H9 (cell line): ENCODE measurements at regions not wholly inside any gene's neighbourhood (a gene's known extent, or its start where the extent isn't known, plus 50 kb on each side); places are given as distances from the start of the nearest gene placed in this dataset.

ENCODE experiments used
- DNase-seq: peaks from one replicate; pipeline ENCODE4 v3.0.0-alpha.2; 2017
- H2AFZ ChIP-seq: one replicate; pipeline ENCODE4 v1.6.1; 2013; ENCODE audit warnings: mild to moderate bottlenecking, low read length, control low read depth, moderate library complexity
- H2AK5ac ChIP-seq: 2 replicates; pipeline ENCODE4 v1.6.1; 2013; ENCODE audit warnings: low read length, control low read depth, mixed read lengths; ENCODE audit not compliant: insufficient read length
- H2BK120ac ChIP-seq: one replicate; pipeline ENCODE4 v1.6.1; 2013; ENCODE audit warnings: low read depth, mild to moderate bottlenecking, low read length, control low read depth, inconsistent platforms; ENCODE audit not compliant: poor library complexity, severe bottlenecking
- H2BK12ac ChIP-seq: 2 replicates; pipeline ENCODE4 v1.6.1; 2013; ENCODE audit warnings: low read length, control low read depth, mixed read lengths, low read depth; ENCODE audit not compliant: insufficient read length
- H2BK15ac ChIP-seq: 2 replicates; pipeline ENCODE4 v1.6.1; 2013; ENCODE audit warnings: low read depth, low read length, control low read depth
- H2BK20ac ChIP-seq: one replicate; pipeline ENCODE4 v1.6.1; 2013; ENCODE audit warnings: low read depth, mild to moderate bottlenecking, low read length, control low read depth, inconsistent platforms; ENCODE audit not compliant: poor library complexity, severe bottlenecking
- H2BK5ac ChIP-seq: 2 replicates; pipeline ENCODE4 v1.6.1; 2013; ENCODE audit warnings: low read length, control low read depth, mixed read lengths; ENCODE audit not compliant: insufficient read length
- H3K14ac ChIP-seq: 2 replicates; pipeline ENCODE4 v1.6.1; 2013; ENCODE audit warnings: low read length, control low read depth; ENCODE audit not compliant: insufficient read depth
- H3K18ac ChIP-seq: 2 replicates; pipeline ENCODE4 v1.6.1; 2013; ENCODE audit warnings: low read depth, mild to moderate bottlenecking, mixed read lengths, low read length, control low read depth; ENCODE audit not compliant: insufficient read length
- H3K23ac ChIP-seq: 2 replicates; pipeline ENCODE4 v1.6.1; 2013; ENCODE audit warnings: low read length, control low read depth, mixed read lengths, low read depth; ENCODE audit not compliant: insufficient read length
- H3K23me2 ChIP-seq: 2 replicates; pipeline ENCODE4 v1.6.1; 2013; ENCODE audit warnings: low read depth, mild to moderate bottlenecking, mixed read lengths, low read length, control low read depth; ENCODE audit not compliant: insufficient read length, poor library complexity, severe bottlenecking
- H3K27ac ChIP-seq: 2 replicates; pipeline ENCODE4 v1.5.1; 2013; ENCODE audit warnings: low read length, control low read depth, mixed read lengths, low read depth; ENCODE audit not compliant: insufficient read length
- H3K27me3 ChIP-seq: 2 replicates; pipeline ENCODE4 v1.6.1; 2013; ENCODE audit warnings: low read length, control low read depth, inconsistent platforms; ENCODE audit not compliant: insufficient read depth
- H3K4ac ChIP-seq: 2 replicates; pipeline ENCODE4 v1.6.1; 2013; ENCODE audit warnings: low read depth, mild to moderate bottlenecking, control low read depth, inconsistent platforms, low read length, moderate library complexity
- H3K4me1 ChIP-seq: 2 replicates; pipeline ENCODE4 v1.6.1; 2013; ENCODE audit warnings: low read length, control low read depth, inconsistent platforms; ENCODE audit not compliant: insufficient read depth
- H3K4me2 ChIP-seq: 2 replicates; pipeline ENCODE4 v1.6.1; 2013; ENCODE audit warnings: low read length, control low read depth, mixed read lengths; ENCODE audit not compliant: insufficient read length, insufficient read depth
- H3K56ac ChIP-seq: 2 replicates; pipeline ENCODE4 v1.6.1; 2013; ENCODE audit warnings: low read depth, mild to moderate bottlenecking, mixed read lengths, low read length, control low read depth; ENCODE audit not compliant: insufficient read length
- H3K79me1 ChIP-seq: 2 replicates; pipeline ENCODE4 v1.6.1; 2013; ENCODE audit warnings: low read depth, mild to moderate bottlenecking, moderate library complexity, low read length, control low read depth, inconsistent platforms; ENCODE audit not compliant: insufficient read depth, poor library complexity, severe bottlenecking
- H3K79me2 ChIP-seq: 2 replicates; pipeline ENCODE4 v1.6.1; 2013; ENCODE audit warnings: low read length, control low read depth, inconsistent platforms; ENCODE audit not compliant: insufficient read depth
- H3K9ac ChIP-seq: 2 replicates; pipeline ENCODE4 v1.6.1; 2013; ENCODE audit warnings: low read length, control low read depth, mixed read lengths; ENCODE audit not compliant: insufficient read length; ENCODE audit errors: extremely low read depth
- H3K9me3 ChIP-seq: one replicate; pipeline ENCODE4 v1.6.1; 2013; ENCODE audit warnings: low read depth, low read length, inconsistent platforms; ENCODE audit not compliant: control insufficient read depth
- H3T11ph ChIP-seq: one replicate; pipeline ENCODE4 v1.6.1; 2013; ENCODE audit warnings: mild to moderate bottlenecking, low read length, control low read depth, inconsistent platforms
- H4K20me1 ChIP-seq: one replicate; pipeline ENCODE4 v1.6.1; 2013; ENCODE audit not compliant: control insufficient read depth, insufficient read length, insufficient read depth
- H4K5ac ChIP-seq: 2 replicates; pipeline ENCODE4 v1.6.1; 2013; ENCODE audit warnings: low read depth, mild to moderate bottlenecking, mixed read lengths, low read length, control low read depth; ENCODE audit not compliant: insufficient read length
- H4K8ac ChIP-seq: replicated peaks from 2 replicates; pipeline ENCODE4 v1.6.1; 2013; ENCODE audit warnings: low read length, control low read depth, mixed read lengths, low read depth; ENCODE audit not compliant: insufficient read length
- H4K91ac ChIP-seq: 2 replicates; pipeline ENCODE4 v1.6.1; 2013; ENCODE audit warnings: low read depth, mild to moderate bottlenecking, moderate library complexity, mixed read lengths, low read length, control low read depth; ENCODE audit not compliant: insufficient read length
- H3K27ac Mint-ChIP-seq, 3 experiments: 2 replicates in 2 of 3; 3 replicates in 1 of 3; pipeline ENCODE4 v1.8.0; 2020 to 2021; ENCODE audit warnings: mixed read lengths in 3 of 3, mild to moderate bottlenecking in 1 of 3, moderate library complexity in 1 of 3
- H3K27me3 Mint-ChIP-seq: 2 replicates; pipeline ENCODE4 v1.8.0; 2021; ENCODE audit warnings: low read depth, mild to moderate bottlenecking, moderate library complexity, mixed read lengths
- H3K36me3 Mint-ChIP-seq, 3 experiments: 2 replicates in 2 of 3; 3 replicates in 1 of 3; pipeline ENCODE4 v1.8.0; 2020 to 2021; ENCODE audit warnings: low read depth in 3 of 3, mixed read lengths in 3 of 3; ENCODE audit not compliant: insufficient read depth in 1 of 3
- H3K4me1 Mint-ChIP-seq, 2 experiments: 2 replicates each; pipeline ENCODE4 v1.8.0; 2020; ENCODE audit warnings: mixed read lengths in 2 of 2
- H3K4me3 Mint-ChIP-seq, 2 experiments: 2 replicates in 1 of 2; 3 replicates in 1 of 2; pipeline ENCODE4 v1.8.0; 2020 to 2021; ENCODE audit warnings: mild to moderate bottlenecking in 2 of 2, mixed read lengths in 2 of 2, moderate library complexity in 1 of 2
- H3K9me3 Mint-ChIP-seq, 2 experiments: 2 replicates in 1 of 2; 3 replicates in 1 of 2; pipeline ENCODE4 v1.8.0; 2020; ENCODE audit warnings: mild to moderate bottlenecking in 2 of 2, mixed read lengths in 2 of 2, moderate library complexity in 1 of 2
- WGBS: extraction: QIAGEN DNeasy Blood & Tissue Kit; methylation state at CpG from one replicate; pipeline ENCODE4 v1.1.7; 2013; ENCODE audit warnings: missing lambda C conversion rate, low lambda C conversion rate, mixed read lengths; ENCODE audit not compliant: insufficient read length; ENCODE audit errors: extremely low coverage; 5-methylcytosine and 5-hydroxymethylcytosine counted together
- TF ChIP-seq, protein P1 (sequence below): fragments of 200-600 bp; sonication (generic); conservative IDR thresholded peaks from 3 replicates; pipeline ENCODE4 v1.8.0; 2021; ENCODE audit warnings: antibody characterized with exemption, mild to moderate bottlenecking

DNA sequence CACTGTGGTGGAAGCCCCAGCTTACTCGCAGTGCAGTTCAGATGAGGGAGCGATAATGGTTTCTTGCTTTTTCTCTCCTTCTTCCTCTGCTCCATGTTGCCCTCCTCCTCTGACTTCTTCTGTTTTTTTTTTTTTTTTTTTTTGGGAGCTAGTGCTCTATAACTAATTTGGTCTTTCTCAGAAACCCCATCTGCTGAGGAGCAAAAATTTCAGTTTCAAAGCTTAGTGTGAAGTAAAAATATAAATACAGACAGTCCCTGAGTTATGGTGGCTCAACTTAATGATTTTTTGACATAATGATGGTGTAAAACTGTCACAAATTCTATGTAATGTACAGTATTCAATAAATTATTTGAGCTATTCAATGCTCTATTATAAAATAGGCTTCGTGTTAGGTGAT lies 120.7 kb downstream of the TBX19 start:
- H3K27ac Mint-ChIP-seq: no peak overlapping the region
- no peaks in the 10 kb centered on the region for H3K9me3 Mint-ChIP-seq
- H2BK12ac ChIP-seq: no peak overlapping the region
- no peak overlapping the region for H4K91ac ChIP-seq
- H2BK120ac ChIP-seq: no peak overlapping the region
- peaks cover 4 to 8% of the 10 kb centered on the region in 2 experiments for H3K4me1 Mint-ChIP-seq
- no peak overlapping the region for H2BK20ac ChIP-seq
- peaks cover 1% of the 10 kb centered on the region; the same call in 1 of the 2 replicates for H3K27me3 Mint-ChIP-seq
- H3K4me1 ChIP-seq: peaks cover 5% of the 10 kb centered on the region
- no peaks in the 10 kb centered on the region for H4K20me1 ChIP-seq
- no peak overlapping the region for H3K4me3 Mint-ChIP-seq
- no peak overlapping the region for H3K18ac ChIP-seq
- no peak overlapping the region for H4K5ac ChIP-seq
- H3K9ac ChIP-seq: no peak overlapping the region
- H3K27me3 ChIP-seq: no peaks in the 10 kb centered on the region
- no peak overlapping the region for H3K4ac ChIP-seq
- DNase-seq: no peak
- H3K27ac ChIP-seq: no peak overlapping the region
- no peak overlapping the region for H2AFZ ChIP-seq
- H2AK5ac ChIP-seq: no peak overlapping the region
- H2BK5ac ChIP-seq: no peak overlapping the region
- H2BK15ac ChIP-seq: no peak overlapping the region
- no peak overlapping the region for H3T11ph ChIP-seq
- H3K23me2 ChIP-seq: no peaks in the 10 kb centered on the region
- H4K8ac ChIP-seq: no peak overlapping the region
- TF ChIP-seq, protein P1, sequence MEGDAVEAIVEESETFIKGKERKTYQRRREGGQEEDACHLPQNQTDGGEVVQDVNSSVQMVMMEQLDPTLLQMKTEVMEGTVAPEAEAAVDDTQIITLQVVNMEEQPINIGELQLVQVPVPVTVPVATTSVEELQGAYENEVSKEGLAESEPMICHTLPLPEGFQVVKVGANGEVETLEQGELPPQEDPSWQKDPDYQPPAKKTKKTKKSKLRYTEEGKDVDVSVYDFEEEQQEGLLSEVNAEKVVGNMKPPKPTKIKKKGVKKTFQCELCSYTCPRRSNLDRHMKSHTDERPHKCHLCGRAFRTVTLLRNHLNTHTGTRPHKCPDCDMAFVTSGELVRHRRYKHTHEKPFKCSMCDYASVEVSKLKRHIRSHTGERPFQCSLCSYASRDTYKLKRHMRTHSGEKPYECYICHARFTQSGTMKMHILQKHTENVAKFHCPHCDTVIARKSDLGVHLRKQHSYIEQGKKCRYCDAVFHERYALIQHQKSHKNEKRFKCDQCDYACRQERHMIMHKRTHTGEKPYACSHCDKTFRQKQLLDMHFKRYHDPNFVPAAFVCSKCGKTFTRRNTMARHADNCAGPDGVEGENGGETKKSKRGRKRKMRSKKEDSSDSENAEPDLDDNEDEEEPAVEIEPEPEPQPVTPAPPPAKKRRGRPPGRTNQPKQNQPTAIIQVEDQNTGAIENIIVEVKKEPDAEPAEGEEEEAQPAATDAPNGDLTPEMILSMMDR: no peak
- no peaks in the 10 kb centered on the region for H3K79me2 ChIP-seq
- H3K36me3 Mint-ChIP-seq: 0 out of 7 replicates have a peak, but pooled peaks cover 0 to 3% (median 0%) of the 10 kb centered on the region in 3 experiments
- H3K4me2 ChIP-seq: no peak overlapping the region
- H3K79me1 ChIP-seq: no peaks in the 10 kb centered on the region
- no peak overlapping the region for H3K56ac ChIP-seq
- no peaks in the 10 kb centered on the region for H3K9me3 ChIP-seq
- no peak overlapping the region for H3K23ac ChIP-seq
- WGBS: no CpG with 5 or more reads among the region's 3 CpGs
- H3K14ac ChIP-seq: no peak overlapping the region
